SJCRH30 (cell line): ENCODE measurements at regions not wholly inside any gene's neighbourhood (a gene's known extent, or its start where the extent isn't known, plus 50 kb on each side); places are given as distances from the start of the nearest gene placed in this dataset.
"Not testable (repeated sequence)": the region's sequence is repeated elsewhere in the genome, so short reads cannot be mapped to it uniquely, and the experiment has no call there.

Experiments used
- DNase-seq, 2 experiments: peaks; one replicate each; pipeline ENCODE4 v3.0.0-alpha.2; 2015 to 2020
- H3K27ac ChIP-seq: fragments of 250-450 bp; sonication (Bioruptor Pico); 2 replicates; pipeline ENCODE4 v1.5.1; 2020; ENCODE audit warnings: mild to moderate bottlenecking, moderate library complexity
- H3K27me3 ChIP-seq: fragments of 250-450 bp; sonication (Bioruptor Pico); 2 replicates; pipeline ENCODE4 v1.5.1; 2020; ENCODE audit warnings: mild to moderate bottlenecking, moderate library complexity
- H3K36me3 ChIP-seq: fragments of 250-450 bp; sonication (Bioruptor Pico); 2 replicates; pipeline ENCODE4 v1.5.1; 2020; ENCODE audit warnings: mild to moderate bottlenecking, moderate library complexity
- H3K4me1 ChIP-seq: fragments of 250-450 bp; sonication (Bioruptor Pico); 2 replicates; pipeline ENCODE4 v1.5.1; 2020; ENCODE audit warnings: mild to moderate bottlenecking, moderate library complexity
- H3K4me3 ChIP-seq: fragments of 250-450 bp; sonication (Bioruptor Pico); 2 replicates; pipeline ENCODE4 v1.5.1; 2020; ENCODE audit warnings: mild to moderate bottlenecking, moderate library complexity
- H3K9me3 ChIP-seq: fragments of 250-450 bp; sonication (Bioruptor Pico); replicated peaks from 2 replicates; pipeline ENCODE4 v1.5.1; 2020; ENCODE audit warnings: mild to moderate bottlenecking, moderate library complexity

GRCh38 chrX:38940547-38940946, 139.3 kb downstream of the MID1IP1 start:
- no peaks in the 10 kb centered on the region for H3K36me3 ChIP-seq
- H3K27ac ChIP-seq, result no peak overlapping the region
- no peak overlapping the region for H3K4me3 ChIP-seq
- no peaks in the 10 kb centered on the region for H3K9me3 ChIP-seq
- H3K4me1 ChIP-seq, result no peaks in the 10 kb centered on the region
- no peaks in the 10 kb centered on the region for H3K27me3 ChIP-seq
- DNase-seq, result no peak

- H3K36me3 ChIP-seq, result no peaks in the 10 kb centered on the region
- no peak overlapping the region for H3K27ac ChIP-seq
- no peak for DNase-seq
- no peaks in the 10 kb centered on the region for H3K4me1 ChIP-seq
- H3K27me3 ChIP-seq, result no peaks in the 10 kb centered on the region
- no peak overlapping the region for H3K4me3 ChIP-seq
- H3K9me3 ChIP-seq, result no peaks in the 10 kb centered on the region
Observed at GRCh38 chrX:38941675-38942074, 140.4 kb downstream of the MID1IP1 start.

DNA sequence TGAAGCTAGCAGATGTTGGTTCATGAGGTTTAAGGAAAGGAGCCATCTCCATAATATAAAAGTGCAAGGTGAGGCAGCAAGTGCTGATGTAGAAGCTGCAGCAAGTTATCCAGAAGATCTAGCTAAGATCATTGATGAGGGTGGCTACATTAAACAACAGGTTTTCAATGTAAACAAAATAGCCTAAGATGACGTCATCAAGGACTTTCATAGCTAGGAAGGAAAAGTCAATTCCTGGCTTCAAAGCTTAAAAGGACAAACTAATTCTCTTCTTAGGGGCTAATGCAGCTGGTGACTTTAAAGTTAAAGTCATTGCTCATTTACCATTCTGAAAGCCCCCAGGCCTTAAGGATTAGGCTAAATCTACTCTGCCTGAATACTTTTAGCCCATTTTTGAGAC, 141.9 kb downstream of the MID1IP1 start:
- Histone ChIP-seq H3K27me3 (no peaks in the 10 kb centered on the region), H3K4me1 (no peaks in the 10 kb centered on the region), H3K9me3 (no peaks in the 10 kb centered on the region), H3K36me3 (no peaks in the 10 kb centered on the region), H3K27ac (no peak overlapping the region), H3K4me3 (no peak overlapping the region)
- no peak for DNase-seq

DNA sequence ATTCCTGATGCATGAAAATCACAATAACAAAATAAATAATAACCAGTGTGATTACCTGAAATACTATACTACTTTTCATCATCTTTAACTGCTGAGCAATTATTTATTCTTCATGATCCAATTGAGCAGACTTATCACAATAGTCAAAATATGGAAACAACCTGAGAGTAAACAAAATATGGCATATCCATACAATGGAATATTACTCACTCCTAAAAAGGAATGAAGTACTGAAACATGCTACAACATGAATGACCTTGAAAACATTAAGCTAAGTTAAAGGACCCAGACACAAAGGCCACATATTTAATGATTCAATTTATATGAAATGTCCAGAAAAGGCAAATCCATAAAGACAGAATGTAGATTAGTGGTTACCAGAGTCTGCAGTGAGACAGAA, 146.8 kb downstream of the MID1IP1 start:
- Histone ChIP-seq H3K4me3 (no peak overlapping the region), H3K27me3 (no peaks in the 10 kb centered on the region), H3K36me3 (no peaks in the 10 kb centered on the region), H3K9me3 (no peaks in the 10 kb centered on the region), H3K27ac (no peak overlapping the region), H3K4me1 (no peaks in the 10 kb centered on the region)
- DNase-seq, result no peak

GRCh38 chrX:38954520-38954919, 153.3 kb downstream of the MID1IP1 start:
- Histone ChIP-seq H3K4me3 (no peak overlapping the region), H3K9me3 (no peaks in the 10 kb centered on the region), H3K27ac (no peak overlapping the region), H3K27me3 (no peaks in the 10 kb centered on the region), H3K36me3 (no peaks in the 10 kb centered on the region), H3K4me1 (no peaks in the 10 kb centered on the region)
- no peak for DNase-seq

GRCh38 chrX:38959736-38960135, 158.5 kb downstream of the MID1IP1 start:
- Histone ChIP-seq H3K4me3 (no peak overlapping the region), H3K27me3 (no peaks in the 10 kb centered on the region), H3K27ac (no peak overlapping the region), H3K9me3 (no peaks in the 10 kb centered on the region), H3K4me1 (no peaks in the 10 kb centered on the region), H3K36me3 (no peaks in the 10 kb centered on the region)
- no peak for DNase-seq

GRCh38 chrX:38960137-38960536, 158.9 kb downstream of the MID1IP1 start:
- H3K36me3 ChIP-seq, result no peaks in the 10 kb centered on the region
- no peaks in the 10 kb centered on the region for H3K9me3 ChIP-seq
- DNase-seq, result no peak
- no peaks in the 10 kb centered on the region for H3K4me1 ChIP-seq
- H3K4me3 ChIP-seq, result no peak overlapping the region
- H3K27me3 ChIP-seq, result no peaks in the 10 kb centered on the region
- H3K27ac ChIP-seq, result no peak overlapping the region

- no peaks in the 10 kb centered on the region for H3K27me3 ChIP-seq
- no peaks in the 10 kb centered on the region for H3K9me3 ChIP-seq
- no peak overlapping the region for H3K4me3 ChIP-seq
- H3K27ac ChIP-seq, result no peak overlapping the region
- no peaks in the 10 kb centered on the region for H3K36me3 ChIP-seq
- H3K4me1 ChIP-seq, result no peaks in the 10 kb centered on the region
- no peak for DNase-seq
Observed at GRCh38 chrX:38961936-38962335, 160.7 kb downstream of the MID1IP1 start.

DNA sequence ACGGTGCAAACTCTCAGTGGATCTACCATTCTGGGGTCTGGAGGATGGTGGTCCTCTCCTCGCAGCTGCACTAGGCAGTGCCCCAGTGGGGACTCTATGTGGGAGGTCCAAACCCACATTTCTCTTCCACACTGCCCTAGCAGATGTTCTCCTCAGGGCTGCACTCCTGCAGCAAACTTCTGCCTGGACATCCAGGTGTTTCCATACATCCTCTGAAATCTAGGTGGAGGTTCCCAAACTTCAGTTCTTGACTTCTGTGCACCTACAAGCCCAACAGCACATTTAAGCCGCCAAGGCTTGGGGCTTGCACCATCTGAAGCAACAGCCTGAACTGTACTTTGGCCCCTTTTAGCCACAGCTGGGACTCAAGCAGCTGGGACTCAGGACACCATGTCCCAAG, 162.0 kb downstream of the MID1IP1 start:
- not testable (repeated sequence) for H3K4me1 ChIP-seq, H3K36me3 ChIP-seq, DNase-seq, H3K4me3 ChIP-seq, H3K27ac ChIP-seq, H3K9me3 ChIP-seq, H3K27me3 ChIP-seq

DNA sequence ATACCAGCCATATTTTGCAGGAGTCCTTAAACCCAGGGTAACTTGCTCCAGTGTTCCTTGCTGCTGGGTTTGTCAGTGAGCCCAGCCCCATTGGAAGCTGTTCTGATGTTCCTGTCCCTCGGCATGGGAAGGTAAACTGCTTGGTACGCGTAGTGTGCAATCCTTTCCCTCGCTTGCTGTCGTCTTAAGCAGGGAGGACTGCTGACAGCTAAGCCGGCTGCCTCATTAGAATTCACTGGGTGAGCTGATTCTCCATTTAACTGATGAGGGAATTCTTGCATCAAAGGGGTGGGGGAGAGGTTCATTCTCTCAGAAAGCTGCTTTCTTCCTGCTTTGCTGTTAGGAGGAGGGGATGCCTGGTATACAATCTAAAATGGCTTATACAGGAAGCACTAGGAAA, 164.6 kb downstream of the MID1IP1 start:
- DNase-seq, result no peak
- H3K4me1 ChIP-seq, result no peaks in the 10 kb centered on the region
- no peaks in the 10 kb centered on the region for H3K9me3 ChIP-seq
- H3K27me3 ChIP-seq, result no peaks in the 10 kb centered on the region
- no peak overlapping the region for H3K27ac ChIP-seq
- H3K4me3 ChIP-seq, result no peak overlapping the region
- H3K36me3 ChIP-seq, result no peaks in the 10 kb centered on the region

- H3K27ac ChIP-seq, result no peak overlapping the region
- DNase-seq, result no peak
- no peaks in the 10 kb centered on the region for H3K27me3 ChIP-seq
Observed at GRCh38 chrX:38968344-38969216, 167.3 kb downstream of the MID1IP1 start.

GRCh38 chrX:38970074-38970473, 168.8 kb downstream of the MID1IP1 start:
- Histone ChIP-seq H3K27ac (no peak overlapping the region), H3K36me3 (no peaks in the 10 kb centered on the region), H3K4me3 (no peak overlapping the region), H3K27me3 (no peaks in the 10 kb centered on the region), H3K4me1 (no peaks in the 10 kb centered on the region), H3K9me3 (no peaks in the 10 kb centered on the region)
- no peak for DNase-seq

More at GRCh38 chrX:38968344-38969216, 167.3 kb downstream of the MID1IP1 start:
- Histone ChIP-seq H3K36me3 (no peaks in the 10 kb centered on the region), H3K9me3 (no peaks in the 10 kb centered on the region), H3K4me1 (no peaks in the 10 kb centered on the region), H3K4me3 (no peak overlapping the region)

GRCh38 chrX:38970845-38971244, 169.6 kb downstream of the MID1IP1 start:
- H3K36me3 ChIP-seq, result no peaks in the 10 kb centered on the region
- H3K4me1 ChIP-seq, result no peaks in the 10 kb centered on the region
- H3K27me3 ChIP-seq, result no peaks in the 10 kb centered on the region
- no peak overlapping the region for H3K27ac ChIP-seq
- no peak overlapping the region for H3K4me3 ChIP-seq
- H3K9me3 ChIP-seq, result no peaks in the 10 kb centered on the region
- no peak for DNase-seq

GRCh38 chrX:38973322-38973721, 172.1 kb downstream of the MID1IP1 start:
- Histone ChIP-seq H3K36me3 (no peaks in the 10 kb centered on the region), H3K27me3 (no peaks in the 10 kb centered on the region), H3K27ac (no peak overlapping the region), H3K4me3 (no peak overlapping the region), H3K9me3 (no peaks in the 10 kb centered on the region), H3K4me1 (no peaks in the 10 kb centered on the region)
- DNase-seq, result peak; percentile 35 to 41

DNA sequence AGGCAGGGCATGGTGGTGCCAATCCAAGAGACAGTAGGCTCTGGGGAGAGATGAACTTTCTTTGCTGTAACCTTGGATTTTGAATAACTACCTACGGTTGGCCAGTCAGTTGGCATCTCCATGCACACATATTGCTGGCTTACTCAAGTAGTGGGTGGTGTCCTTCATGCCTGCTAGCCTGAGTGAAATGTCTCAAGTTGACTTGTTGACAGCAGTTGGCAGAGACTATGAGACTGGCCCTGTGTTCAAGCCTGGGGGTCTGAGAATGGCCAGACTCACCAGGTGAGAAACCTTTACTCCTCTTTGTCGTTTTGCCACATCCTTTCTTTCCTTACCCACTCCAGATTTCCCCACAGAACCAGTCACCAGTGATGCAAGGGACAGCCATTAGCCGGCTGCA, 173.3 kb downstream of the MID1IP1 start:
- H3K9me3 ChIP-seq, result no peaks in the 10 kb centered on the region
- H3K27ac ChIP-seq, result no peak overlapping the region
- H3K4me1 ChIP-seq, result no peaks in the 10 kb centered on the region
- no peaks in the 10 kb centered on the region for H3K27me3 ChIP-seq
- H3K36me3 ChIP-seq, result no peaks in the 10 kb centered on the region
- H3K4me3 ChIP-seq, result no peak overlapping the region
- DNase-seq, result no peak

GRCh38 chrX:38975368-38975942, 174.2 kb downstream of the MID1IP1 start:
- Histone ChIP-seq H3K27me3 (no peaks in the 10 kb centered on the region), H3K27ac (no peak overlapping the region), H3K9me3 (no peaks in the 10 kb centered on the region), H3K36me3 (no peaks in the 10 kb centered on the region), H3K4me1 (no peaks in the 10 kb centered on the region), H3K4me3 (no peak overlapping the region)
- DNase-seq, result no peak
